Suprapubic skin (tissue), 4 donors: ENCODE measurements at regions not wholly inside any gene's neighbourhood (a gene's known extent, or its start where the extent isn't known, plus 50 kb on each side); places are given as distances from the start of the nearest gene placed in this dataset.

Experiments used
- DNase-seq, 2 donors: peaks; one replicate each; pipeline ENCODE4 v3.0.0-alpha.2; 2019; ENCODE audit warnings: low spot score in 2 of 2
- H3K27ac ChIP-seq: fragments of 200-600 bp; sonication (generic); one replicate; pipeline ENCODE4 v1.5.1; 2019
- H3K27me3 ChIP-seq: fragments of 200-600 bp; sonication (generic); one replicate; pipeline ENCODE4 v1.5.1; 2019
- H3K36me3 ChIP-seq: fragments of 200-600 bp; sonication (generic); one replicate; pipeline ENCODE4 v1.5.1; 2019
- H3K4me1 ChIP-seq: fragments of 200-600 bp; sonication (generic); one replicate; pipeline ENCODE4 v1.5.1; 2019
- H3K4me3 ChIP-seq: fragments of 200-600 bp; sonication (generic); one replicate; pipeline ENCODE4 v1.5.1; 2019; ENCODE audit warnings: mild to moderate bottlenecking
- H3K9me3 ChIP-seq: fragments of 200-600 bp; sonication (generic); one replicate; pipeline ENCODE4 v1.5.1; 2019
- CTCF ChIP-seq, 2 donors: fragments of 200-600 bp in 1 of 2; fragments of 450-650 bp in 1 of 2; sonication (generic) in 1 of 2; IDR thresholded peaks; one replicate each; pipeline ENCODE4 v1.5.1; 2016 to 2019; ENCODE audit warnings: antibody characterized with exemption in 2 of 2, mild to moderate bottlenecking in 1 of 2, moderate library complexity in 1 of 2
- EP300 ChIP-seq: sonication (generic); formaldehyde crosslinking; IDR thresholded peaks from one replicate; pipeline ENCODE4 v1.6.1; 2017; ENCODE audit warnings: antibody characterized with exemption
- POLR2A ChIP-seq, 2 donors: fragments of 450-650 bp; IDR thresholded peaks; one replicate each; pipeline ENCODE4 v1.6.1; 2017; ENCODE audit warnings: antibody characterized with exemption in 2 of 2, mild to moderate bottlenecking in 2 of 2, moderate library complexity in 2 of 2
- POLR2AphosphoS5 ChIP-seq, 3 donors: sonication (generic); formaldehyde crosslinking; IDR thresholded peaks; one replicate each; pipeline ENCODE4 v1.6.1; 2017; ENCODE audit warnings: antibody characterized with exemption in 3 of 3
- WGBS: methylation state at CpG from one replicate; pipeline ENCODE4 v1.1.5; 2018; 5-methylcytosine and 5-hydroxymethylcytosine counted together

- H3K27ac ChIP-seq: no peak overlapping the region
- DNase-seq: no peak
- no peak overlapping the region for H3K4me3 ChIP-seq
- TF ChIP-seq POLR2AphosphoS5 (IDR thresholded peaks at IDR 0.05) (no peak), POLR2A (IDR thresholded peaks at IDR 0.05) (no peak), EP300 (no peak), CTCF (IDR thresholded peaks at IDR 0.05) (no peak)
- WGBS: 75% methylated on average over 4 of the region's 4 CpGs
- no peaks in the 10 kb centered on the region for H3K27me3 ChIP-seq
- no peaks in the 10 kb centered on the region for H3K36me3 ChIP-seq
- no peaks in the 10 kb centered on the region for H3K4me1 ChIP-seq
- H3K9me3 ChIP-seq: no peaks in the 10 kb centered on the region
These were observed 1447.5 kb downstream of the EFNB2 start for GRCh38 chr13:105087945-105088344.

- Histone ChIP-seq H3K36me3 (no peaks in the 10 kb centered on the region), H3K27me3 (no peaks in the 10 kb centered on the region), H3K9me3 (no peaks in the 10 kb centered on the region), H3K27ac (no peak overlapping the region), H3K4me1 (no peaks in the 10 kb centered on the region), H3K4me3 (no peak overlapping the region)
- TF ChIP-seq POLR2AphosphoS5 (IDR thresholded peaks at IDR 0.05) (no peak), EP300 (no peak), POLR2A (IDR thresholded peaks at IDR 0.05) (no peak), CTCF (IDR thresholded peaks at IDR 0.05) (no peak)
- DNase-seq: no peak
- WGBS: 90% methylated on average over 4 of the region's 5 CpGs
These were observed 1450.5 kb downstream of the EFNB2 start for GRCh38 chr13:105084931-105085330.

GRCh38 chr13:105083992-105084391 lies 1451.5 kb downstream of the EFNB2 start:
- no peaks in the 10 kb centered on the region for H3K9me3 ChIP-seq
- no peaks in the 10 kb centered on the region for H3K27me3 ChIP-seq
- no peak overlapping the region for H3K27ac ChIP-seq
- no peak overlapping the region for H3K4me3 ChIP-seq
- TF ChIP-seq EP300 (no peak), POLR2A (IDR thresholded peaks at IDR 0.05) (no peak), POLR2AphosphoS5 (IDR thresholded peaks at IDR 0.05) (no peak)
- H3K36me3 ChIP-seq: no peaks in the 10 kb centered on the region
- no peak for DNase-seq
- no peaks in the 10 kb centered on the region for H3K4me1 ChIP-seq
- WGBS: 73% methylated on average over 3 of the region's 3 CpGs

DNA sequence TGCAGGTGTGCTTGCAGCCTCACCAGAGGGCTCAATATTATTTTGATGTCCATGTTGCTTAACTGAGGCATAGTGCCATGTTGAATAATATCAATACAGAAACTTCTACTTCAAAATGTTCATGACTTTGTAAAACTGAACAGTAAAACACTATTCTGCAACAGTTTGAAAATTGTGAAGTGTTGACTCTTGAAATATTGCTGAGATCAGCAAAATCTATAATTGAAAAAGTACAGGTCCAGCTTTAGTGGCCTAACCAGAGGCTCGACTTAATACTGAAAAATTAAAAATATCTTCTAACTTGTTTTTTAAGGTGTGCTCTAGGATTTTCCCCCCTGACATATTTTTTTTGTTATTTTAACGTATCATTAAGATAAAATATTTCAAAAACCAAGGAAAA lies 1460.7 kb downstream of the EFNB2 start:
- Histone ChIP-seq H3K9me3 (no peaks in the 10 kb centered on the region), H3K4me1 (no peaks in the 10 kb centered on the region), H3K4me3 (no peak overlapping the region), H3K27ac (no peak overlapping the region), H3K36me3 (no peaks in the 10 kb centered on the region), H3K27me3 (no peaks in the 10 kb centered on the region)
- 93% methylated on average over 2 of the region's 2 CpGs for WGBS
- no peak for TF ChIP-seq POLR2A (IDR thresholded peaks at IDR 0.05)
- no peak for TF ChIP-seq CTCF (IDR thresholded peaks at IDR 0.05)
- TF ChIP-seq POLR2AphosphoS5 (IDR thresholded peaks at IDR 0.05): no peak
- no peak for TF ChIP-seq EP300
- no peak for DNase-seq

DNA sequence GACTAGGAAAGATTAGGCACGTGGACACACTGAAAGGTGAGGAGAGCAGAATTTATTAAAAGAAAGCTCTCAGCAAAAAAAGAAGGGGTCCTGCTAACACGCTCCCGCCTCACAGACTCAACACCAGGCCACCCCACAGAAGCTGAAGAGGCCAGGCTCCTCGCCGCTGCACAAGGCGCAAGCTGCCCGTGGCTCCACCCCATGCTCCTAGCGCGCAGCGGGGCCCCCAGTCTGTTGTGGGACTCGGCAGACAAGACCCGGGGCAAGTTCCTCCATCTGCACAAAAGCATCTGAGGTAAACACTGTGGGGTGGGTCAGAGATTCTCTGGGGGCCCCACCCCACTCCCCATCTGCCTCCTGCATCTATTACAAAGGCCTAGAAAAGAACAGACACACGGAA lies 1462.4 kb downstream of the EFNB2 start:
- 97% methylated on average over 13 of the region's 13 CpGs for WGBS
- Histone ChIP-seq H3K27me3 (no peaks in the 10 kb centered on the region), H3K4me3 (no peak overlapping the region), H3K4me1 (no peaks in the 10 kb centered on the region), H3K36me3 (no peaks in the 10 kb centered on the region), H3K9me3 (no peaks in the 10 kb centered on the region), H3K27ac (no peak overlapping the region)
- DNase-seq: no peak
- no peak for TF ChIP-seq POLR2A (IDR thresholded peaks at IDR 0.05)
- no peak for TF ChIP-seq EP300
- TF ChIP-seq CTCF (IDR thresholded peaks at IDR 0.05): no peak
- TF ChIP-seq POLR2AphosphoS5 (IDR thresholded peaks at IDR 0.05): no peak

GRCh38 chr13:105070452-105070851 lies 1465.0 kb downstream of the EFNB2 start:
- DNase-seq: no peak
- Histone ChIP-seq H3K9me3 (no peaks in the 10 kb centered on the region), H3K4me3 (no peak overlapping the region), H3K4me1 (no peaks in the 10 kb centered on the region), H3K27ac (no peak overlapping the region), H3K27me3 (no peaks in the 10 kb centered on the region), H3K36me3 (no peaks in the 10 kb centered on the region)
- 96% methylated on average over 1 of the region's 1 CpG for WGBS
- TF ChIP-seq EP300 (no peak), POLR2AphosphoS5 (IDR thresholded peaks at IDR 0.05) (no peak), CTCF (IDR thresholded peaks at IDR 0.05) (no peak), POLR2A (IDR thresholded peaks at IDR 0.05) (no peak)
